HUES48 (cell line): ENCODE measurements at regions not wholly inside any gene's neighbourhood (a gene's known extent, or its start where the extent isn't known, plus 50 kb on each side); places are given as distances from the start of the nearest gene placed in this dataset.
A peak's percentile ranks its signal among the peaks of the same experiment; 100 is the strongest.
"Not testable (repeated sequence)": the region's sequence is repeated elsewhere in the genome, so short reads cannot be mapped to it uniquely, and the experiment has no call there.

Source experiments
- H3K27ac ChIP-seq: one replicate; pipeline ENCODE4 v1.7.0; 2013; ENCODE audit warnings: low read depth, low read length, inconsistent platforms
- H3K27me3 ChIP-seq: 2 replicates; pipeline ENCODE4 v1.6.1; 2013; ENCODE audit warnings: mild to moderate bottlenecking, low read length; ENCODE audit not compliant: control insufficient read depth, insufficient read depth
- H3K36me3 ChIP-seq: 2 replicates; pipeline ENCODE4 v1.6.1; 2013; ENCODE audit warnings: low read length; ENCODE audit not compliant: control insufficient read depth, insufficient read depth
- H3K4me1 ChIP-seq: 2 replicates; pipeline ENCODE4 v1.6.1; 2013; ENCODE audit warnings: mild to moderate bottlenecking, low read length; ENCODE audit not compliant: control insufficient read depth, insufficient read depth
- H3K4me3 ChIP-seq: 2 replicates; pipeline ENCODE4 v1.5.1; 2013; ENCODE audit warnings: mild to moderate bottlenecking, low read depth, low read length
- H3K9ac ChIP-seq: 2 replicates; pipeline ENCODE4 v1.6.1; 2013; ENCODE audit warnings: mild to moderate bottlenecking, low read depth, low read length, moderate library complexity
- H3K9me3 ChIP-seq: 2 replicates; pipeline ENCODE4 v1.6.1; 2013; ENCODE audit warnings: low read length; ENCODE audit not compliant: control insufficient read depth, insufficient read depth

- Histone ChIP-seq H3K27ac (no peak overlapping the region), H3K9ac (no peak overlapping the region), H3K4me1 (0 out of 2 replicates have a peak, but pooled peaks cover 3% of the 10 kb centered on the region)
These were observed 352.4 kb downstream of the SPRY2 start for GRCh38 chr13:79988573-79988972.

GRCh38 chr13:79987761-79988160, 353.2 kb downstream of the SPRY2 start:
- Histone ChIP-seq H3K4me3 (no peak overlapping the region), H3K9me3 (no peaks in the 10 kb centered on the region), H3K36me3 (no peaks in the 10 kb centered on the region), H3K4me1 (0 out of 2 replicates have a peak, but pooled peaks cover 3% of the 10 kb centered on the region), H3K27ac (no peak overlapping the region), H3K27me3 (no peaks in the 10 kb centered on the region), H3K9ac (no peak overlapping the region)

More at GRCh38 chr13:79988573-79988972, 352.4 kb downstream of the SPRY2 start:
- Histone ChIP-seq H3K27me3 (no peaks in the 10 kb centered on the region), H3K36me3 (no peaks in the 10 kb centered on the region), H3K9me3 (no peaks in the 10 kb centered on the region), H3K4me3 (no peak overlapping the region)

- no peaks in the 10 kb centered on the region for H3K36me3 ChIP-seq
- H3K4me3 ChIP-seq = no peak overlapping the region
- no peak overlapping the region for H3K27ac ChIP-seq
- no peaks in the 10 kb centered on the region for H3K27me3 ChIP-seq
- no peak overlapping the region for H3K9ac ChIP-seq
- H3K4me1 ChIP-seq = 0 out of 2 replicates have a peak, but pooled peaks cover 3% of the 10 kb centered on the region
- H3K9me3 ChIP-seq = no peaks in the 10 kb centered on the region
These were observed 353.6 kb downstream of the SPRY2 start for GRCh38 chr13:79987323-79987722.

GRCh38 chr13:79986890-79987289, 354.0 kb downstream of the SPRY2 start:
- Histone ChIP-seq H3K27me3 (no peaks in the 10 kb centered on the region), H3K9me3 (no peaks in the 10 kb centered on the region), H3K4me1 (0 out of 2 replicates have a peak, but pooled peaks cover 3% of the 10 kb centered on the region), H3K36me3 (no peaks in the 10 kb centered on the region), H3K27ac (no peak overlapping the region), H3K4me3 (no peak overlapping the region), H3K9ac (no peak overlapping the region)

GRCh38 chr13:79974935-79975650, 365.8 kb downstream of the SPRY2 start:
- not testable (repeated sequence) for H3K36me3 ChIP-seq, H3K9ac ChIP-seq, H3K27me3 ChIP-seq, H3K27ac ChIP-seq, H3K4me1 ChIP-seq, H3K4me3 ChIP-seq
- peaks cover 12% of the 10 kb centered on the region; the same call in 1 of the 2 replicates for H3K9me3 ChIP-seq

GRCh38 chr13:79973533-79973963, 367.4 kb downstream of the SPRY2 start:
- H3K4me1 ChIP-seq = no peaks in the 10 kb centered on the region
- no peak overlapping the region for H3K27ac ChIP-seq
- no peak overlapping the region for H3K4me3 ChIP-seq
- no peaks in the 10 kb centered on the region for H3K36me3 ChIP-seq
- peaks cover 12% of the 10 kb centered on the region; the same call in 1 of the 2 replicates for H3K9me3 ChIP-seq
- H3K9ac ChIP-seq = no peak overlapping the region
- no peaks in the 10 kb centered on the region for H3K27me3 ChIP-seq

GRCh38 chr13:79972066-79972569, 368.8 kb downstream of the SPRY2 start:
- no peak overlapping the region for H3K9ac ChIP-seq
- peaks cover 12% of the 10 kb centered on the region; the same call in 1 of the 2 replicates for H3K9me3 ChIP-seq
- H3K36me3 ChIP-seq = no peaks in the 10 kb centered on the region
- H3K4me3 ChIP-seq = no peak overlapping the region
- H3K27ac ChIP-seq = no peak overlapping the region
- H3K4me1 ChIP-seq = peaks cover 2% of the 10 kb centered on the region
- H3K27me3 ChIP-seq = peaks cover 5% of the 10 kb centered on the region; the same call in 1 of the 2 replicates

GRCh38 chr13:79966493-79966895, 374.4 kb downstream of the SPRY2 start:
- peak overlapping the region; percentile 90 for H3K27ac ChIP-seq
- no peaks in the 10 kb centered on the region for H3K9me3 ChIP-seq
- H3K27me3 ChIP-seq = peaks cover 5% of the 10 kb centered on the region; the same call in 1 of the 2 replicates
- peaks cover 17% of the 10 kb centered on the region for H3K4me1 ChIP-seq
- H3K36me3 ChIP-seq = no peaks in the 10 kb centered on the region
- no peak overlapping the region for H3K9ac ChIP-seq
- no peak overlapping the region for H3K4me3 ChIP-seq

- Histone ChIP-seq H3K36me3 (no peaks in the 10 kb centered on the region), H3K4me3 (no peak overlapping the region), H3K4me1 (peaks cover 17% of the 10 kb centered on the region), H3K9ac (no peak overlapping the region), H3K9me3 (no peaks in the 10 kb centered on the region), H3K27ac (peak overlapping the region; percentile 90), H3K27me3 (peaks cover 5% of the 10 kb centered on the region; the same call in 1 of the 2 replicates)
These were observed 374.9 kb downstream of the SPRY2 start for GRCh38 chr13:79966059-79966458.

- H3K4me1 ChIP-seq = no peaks in the 10 kb centered on the region
- no peak overlapping the region for H3K4me3 ChIP-seq
- H3K27ac ChIP-seq = no peak overlapping the region
- no peaks in the 10 kb centered on the region for H3K36me3 ChIP-seq
- no peaks in the 10 kb centered on the region for H3K27me3 ChIP-seq
- H3K9ac ChIP-seq = no peak overlapping the region
- no peaks in the 10 kb centered on the region for H3K9me3 ChIP-seq
These were observed 394.4 kb downstream of the SPRY2 start for GRCh38 chr13:79946556-79946955.

GRCh38 chr13:79943346-79944023, 397.4 kb downstream of the SPRY2 start:
- H3K27me3 ChIP-seq = no peaks in the 10 kb centered on the region
- peaks cover 4% of the 10 kb centered on the region; the same call in 1 of the 2 replicates for H3K4me1 ChIP-seq
- H3K27ac ChIP-seq = no peak overlapping the region
- H3K9me3 ChIP-seq = no peaks in the 10 kb centered on the region
- no peak overlapping the region for H3K9ac ChIP-seq
- no peak overlapping the region for H3K4me3 ChIP-seq
- no peaks in the 10 kb centered on the region for H3K36me3 ChIP-seq
